ENCODE measurements at regions not wholly inside any gene's neighbourhood (a gene's known extent, or its start where the extent isn't known, plus 50 kb on each side); places are given as distances from the start of the nearest gene placed in this dataset.
"Not testable (repeated sequence)": the region's sequence is repeated elsewhere in the genome, so short reads cannot be mapped to it uniquely, and the experiment has no call there.

DNA sequence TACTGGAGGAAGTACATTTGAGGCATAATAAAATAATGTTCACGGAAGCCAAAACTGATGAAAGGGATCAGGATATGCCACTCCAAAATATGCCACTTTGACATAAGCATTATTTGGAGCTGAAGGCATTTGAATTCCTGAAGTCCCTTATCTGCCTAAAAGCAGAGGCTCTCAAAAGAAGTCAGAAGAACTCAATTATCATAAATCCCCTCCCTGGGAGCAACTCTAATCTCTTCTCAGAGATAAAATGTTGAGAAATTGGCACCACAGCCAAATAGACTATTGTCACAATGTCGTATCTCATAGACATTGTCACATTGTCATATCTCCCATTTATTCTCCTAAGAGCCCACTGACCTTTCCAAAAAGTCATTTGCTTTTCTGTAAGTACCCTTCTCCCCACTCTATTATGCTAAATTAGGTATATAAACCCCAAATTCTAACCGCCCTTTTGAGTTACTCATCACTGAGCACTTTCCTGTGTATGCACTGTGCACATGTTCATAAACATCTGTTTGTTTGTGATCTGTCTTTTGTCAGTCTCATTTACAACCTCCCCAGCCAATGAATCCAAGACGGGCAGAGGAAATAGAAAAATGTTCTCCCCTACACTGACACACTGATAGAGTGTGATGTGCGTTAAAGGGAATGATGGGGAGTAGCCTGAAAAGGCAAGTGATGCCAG is 78.5 kb upstream of the NAF1 start:
- no peak for DNase-seq (ENCODE audit: low spot score)
- no peak overlapping the region for H3K27ac Mint-ChIP-seq (ENCODE audit: unreplicated experiment)
- TF ChIP-seq, protein P1, sequence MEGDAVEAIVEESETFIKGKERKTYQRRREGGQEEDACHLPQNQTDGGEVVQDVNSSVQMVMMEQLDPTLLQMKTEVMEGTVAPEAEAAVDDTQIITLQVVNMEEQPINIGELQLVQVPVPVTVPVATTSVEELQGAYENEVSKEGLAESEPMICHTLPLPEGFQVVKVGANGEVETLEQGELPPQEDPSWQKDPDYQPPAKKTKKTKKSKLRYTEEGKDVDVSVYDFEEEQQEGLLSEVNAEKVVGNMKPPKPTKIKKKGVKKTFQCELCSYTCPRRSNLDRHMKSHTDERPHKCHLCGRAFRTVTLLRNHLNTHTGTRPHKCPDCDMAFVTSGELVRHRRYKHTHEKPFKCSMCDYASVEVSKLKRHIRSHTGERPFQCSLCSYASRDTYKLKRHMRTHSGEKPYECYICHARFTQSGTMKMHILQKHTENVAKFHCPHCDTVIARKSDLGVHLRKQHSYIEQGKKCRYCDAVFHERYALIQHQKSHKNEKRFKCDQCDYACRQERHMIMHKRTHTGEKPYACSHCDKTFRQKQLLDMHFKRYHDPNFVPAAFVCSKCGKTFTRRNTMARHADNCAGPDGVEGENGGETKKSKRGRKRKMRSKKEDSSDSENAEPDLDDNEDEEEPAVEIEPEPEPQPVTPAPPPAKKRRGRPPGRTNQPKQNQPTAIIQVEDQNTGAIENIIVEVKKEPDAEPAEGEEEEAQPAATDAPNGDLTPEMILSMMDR (IDR thresholded peaks at IDR 0.05): no peak
- H3K4me1 Mint-ChIP-seq (ENCODE audit: low read depth): no peaks in the 10 kb centered on the region
- H3K36me3 Mint-ChIP-seq (ENCODE audit: low read depth): no peaks in the 10 kb centered on the region
- no peak overlapping the region for H3K4me3 Mint-ChIP-seq (ENCODE audit: unreplicated experiment)
- peaks cover 5% of the 10 kb centered on the region for H3K9me3 Mint-ChIP-seq (ENCODE audit: low read depth)
- peaks cover 7% of the 10 kb centered on the region for H3K27me3 Mint-ChIP-seq (ENCODE audit: low read depth)

DNA sequence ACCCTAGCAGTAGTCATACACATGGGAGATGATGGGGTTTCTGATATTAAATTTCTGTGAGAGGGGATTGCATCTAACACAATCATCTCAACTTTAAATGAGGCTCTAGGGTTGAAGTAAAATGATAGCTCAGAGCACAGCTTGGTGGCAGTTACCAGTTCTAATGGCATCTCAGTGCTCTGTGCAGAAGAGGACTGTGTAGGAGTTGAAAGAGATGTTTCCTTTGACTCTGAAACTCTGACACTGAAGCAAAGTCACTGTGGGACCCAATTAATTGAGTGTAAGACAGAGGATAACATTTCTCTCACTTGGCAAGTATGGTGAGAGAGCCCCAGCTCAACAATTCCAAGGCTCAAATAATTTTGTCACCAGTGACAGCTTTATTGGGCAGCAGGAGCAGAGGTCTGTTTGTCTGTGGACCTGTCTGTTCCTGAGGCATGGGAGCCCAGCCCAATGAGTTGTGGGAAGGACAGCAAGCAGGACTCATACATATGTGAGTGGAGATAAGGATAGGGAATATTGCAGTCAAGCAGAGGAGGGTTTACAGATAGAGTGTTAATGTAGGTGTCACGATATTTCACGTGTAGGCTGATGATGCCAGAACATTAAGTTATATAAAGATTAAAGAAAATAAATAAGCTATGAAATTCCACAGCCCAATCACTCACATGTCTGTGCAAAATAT is 76.7 kb upstream of the NAF1 start:
- H3K36me3 Mint-ChIP-seq (ENCODE audit: low read depth): no peaks in the 10 kb centered on the region
- H3K27ac Mint-ChIP-seq (ENCODE audit: unreplicated experiment): no peak overlapping the region
- H3K4me3 Mint-ChIP-seq (ENCODE audit: unreplicated experiment): no peak overlapping the region
- no peaks in the 10 kb centered on the region for H3K9me3 Mint-ChIP-seq (ENCODE audit: low read depth)
- H3K4me1 Mint-ChIP-seq (ENCODE audit: low read depth): no peaks in the 10 kb centered on the region
- no peak for DNase-seq (ENCODE audit: low spot score)
- TF ChIP-seq, protein P1 (IDR thresholded peaks at IDR 0.05): no peak
- peaks cover 5% of the 10 kb centered on the region for H3K27me3 Mint-ChIP-seq (ENCODE audit: low read depth)

DNA sequence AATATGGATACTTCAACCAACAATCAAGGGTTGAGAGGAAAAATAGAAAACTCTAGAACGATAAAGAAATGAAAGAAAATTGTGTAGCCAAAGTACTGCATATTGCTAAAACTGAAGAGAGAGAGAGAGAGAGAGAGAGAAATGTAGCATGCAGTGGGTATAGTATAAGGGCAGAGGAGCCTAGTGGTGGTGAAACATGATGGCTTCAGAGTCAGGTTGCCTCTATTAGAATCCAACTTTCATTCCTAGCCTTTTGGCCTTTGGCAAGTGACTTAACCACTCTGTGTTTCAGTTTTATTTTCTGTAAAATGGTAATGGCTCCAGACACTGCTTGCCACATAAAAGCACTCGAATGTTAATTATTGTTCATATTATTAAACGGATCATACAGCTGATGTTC is 71.2 kb upstream of the NAF1 start:
- Mint-ChIP-seq H3K27ac (ENCODE audit: unreplicated experiment) (no peak overlapping the region), H3K4me1 (ENCODE audit: low read depth) (no peaks in the 10 kb centered on the region), H3K36me3 (ENCODE audit: low read depth) (no peaks in the 10 kb centered on the region), H3K4me3 (ENCODE audit: unreplicated experiment) (no peak overlapping the region), H3K9me3 (ENCODE audit: low read depth) (peaks cover 13% of the 10 kb centered on the region), H3K27me3 (ENCODE audit: low read depth) (no peaks in the 10 kb centered on the region)
- TF ChIP-seq, protein P1 (IDR thresholded peaks at IDR 0.05): no peak
- no peak for DNase-seq (ENCODE audit: low spot score)

DNA sequence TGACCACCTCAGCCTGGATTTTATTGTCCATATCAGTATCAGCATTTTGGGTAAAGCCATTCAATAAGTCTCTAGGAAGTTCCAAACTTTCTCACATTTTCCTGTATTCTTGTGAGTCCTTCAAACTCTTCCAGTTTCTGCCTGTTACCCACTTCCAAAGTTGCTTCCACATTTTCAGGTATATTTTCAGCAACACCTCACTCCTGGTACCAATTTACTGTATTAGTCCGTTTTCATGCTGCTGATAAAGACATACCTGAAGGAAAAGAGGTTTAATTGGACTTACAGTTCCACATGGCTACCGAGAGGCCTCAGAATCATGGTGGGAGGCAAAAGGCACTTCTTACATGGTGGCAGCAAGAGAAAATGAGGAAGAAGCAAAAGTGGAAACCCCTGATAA is 69.7 kb upstream of the NAF1 start:
- H3K27me3 Mint-ChIP-seq (ENCODE audit: low read depth); H3K4me1 Mint-ChIP-seq (ENCODE audit: low read depth); H3K36me3 Mint-ChIP-seq (ENCODE audit: low read depth); H3K27ac Mint-ChIP-seq (ENCODE audit: unreplicated experiment); H3K4me3 Mint-ChIP-seq (ENCODE audit: unreplicated experiment); DNase-seq (ENCODE audit: low spot score): not testable (repeated sequence)
- peaks cover 13% of the 10 kb centered on the region for H3K9me3 Mint-ChIP-seq (ENCODE audit: low read depth)

DNA sequence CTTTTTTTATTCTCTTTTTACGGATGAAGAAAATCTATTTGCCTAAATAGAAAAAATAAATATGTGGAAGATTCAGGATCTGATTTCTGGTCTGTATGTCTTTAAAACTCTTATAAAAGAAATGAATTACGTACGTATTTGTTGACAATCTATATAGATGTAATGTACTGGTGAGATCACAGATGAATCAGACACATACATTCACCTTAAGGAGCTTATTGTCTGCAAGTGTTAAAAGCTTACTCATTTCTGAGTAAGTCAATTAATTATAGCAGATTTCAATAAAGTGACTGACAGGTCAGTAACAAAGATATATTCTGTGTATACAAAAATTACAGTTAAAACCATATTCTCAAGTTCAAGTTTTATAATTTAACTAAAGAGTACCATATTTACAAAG is 66.6 kb upstream of the NAF1 start:
- Mint-ChIP-seq H3K4me1 (ENCODE audit: low read depth) (no peaks in the 10 kb centered on the region), H3K27ac (ENCODE audit: unreplicated experiment) (no peak overlapping the region), H3K9me3 (ENCODE audit: low read depth) (peaks cover 13% of the 10 kb centered on the region), H3K4me3 (ENCODE audit: unreplicated experiment) (no peak overlapping the region), H3K27me3 (ENCODE audit: low read depth) (no peaks in the 10 kb centered on the region), H3K36me3 (ENCODE audit: low read depth) (no peaks in the 10 kb centered on the region)
- TF ChIP-seq, protein P1 (IDR thresholded peaks at IDR 0.05): no peak
- DNase-seq (ENCODE audit: low spot score): no peak

DNA sequence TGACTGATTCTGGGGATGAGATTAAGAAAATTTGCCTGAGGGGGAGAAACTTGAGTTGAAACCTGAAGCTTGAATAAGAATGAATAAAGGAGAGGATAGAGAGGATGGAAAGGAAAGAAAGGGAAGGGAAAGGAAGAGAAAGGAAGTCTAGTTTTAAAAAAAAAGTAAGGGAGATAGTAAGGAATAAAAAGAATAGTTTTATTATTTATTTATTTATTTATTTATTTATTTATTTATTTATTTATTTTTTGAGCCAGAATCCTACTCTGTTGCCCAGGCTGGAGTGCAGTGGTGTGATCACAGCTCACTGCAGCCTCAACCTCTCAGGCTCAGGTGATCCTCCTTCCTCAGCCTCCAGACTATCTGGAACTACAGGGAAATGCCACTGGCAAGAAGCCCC is 62.0 kb upstream of the NAF1 start:
- peaks cover 7% of the 10 kb centered on the region for H3K9me3 Mint-ChIP-seq (ENCODE audit: low read depth)

More for the DNA sequence above, 62.0 kb upstream of the NAF1 start:
- DNase-seq (ENCODE audit: low spot score): no peak
- no peaks in the 10 kb centered on the region for H3K36me3 Mint-ChIP-seq (ENCODE audit: low read depth)
- TF ChIP-seq, protein P1 (IDR thresholded peaks at IDR 0.05): no peak
- no peak overlapping the region for H3K4me3 Mint-ChIP-seq (ENCODE audit: unreplicated experiment)
- no peaks in the 10 kb centered on the region for H3K4me1 Mint-ChIP-seq (ENCODE audit: low read depth)
- no peak overlapping the region for H3K27ac Mint-ChIP-seq (ENCODE audit: unreplicated experiment)
- H3K27me3 Mint-ChIP-seq (ENCODE audit: low read depth): no peaks in the 10 kb centered on the region
